CD4-positive, alpha-beta T cell treated with Interleukin-1 beta for 1 hour (primary cell): ENCODE measurements at regions not wholly inside any gene's neighbourhood (a gene's known extent, or its start where the extent isn't known, plus 50 kb on each side); places are given as distances from the start of the nearest gene placed in this dataset.
"Not testable (repeated sequence)": the region's sequence is repeated elsewhere in the genome, so short reads cannot be mapped to it uniquely, and the experiment has no call there.

Experiments
- DNase-seq, 2 donors: peaks; one replicate each; pipeline ENCODE4 v3.0.0-alpha.2; 2020 to 2022

DNA sequence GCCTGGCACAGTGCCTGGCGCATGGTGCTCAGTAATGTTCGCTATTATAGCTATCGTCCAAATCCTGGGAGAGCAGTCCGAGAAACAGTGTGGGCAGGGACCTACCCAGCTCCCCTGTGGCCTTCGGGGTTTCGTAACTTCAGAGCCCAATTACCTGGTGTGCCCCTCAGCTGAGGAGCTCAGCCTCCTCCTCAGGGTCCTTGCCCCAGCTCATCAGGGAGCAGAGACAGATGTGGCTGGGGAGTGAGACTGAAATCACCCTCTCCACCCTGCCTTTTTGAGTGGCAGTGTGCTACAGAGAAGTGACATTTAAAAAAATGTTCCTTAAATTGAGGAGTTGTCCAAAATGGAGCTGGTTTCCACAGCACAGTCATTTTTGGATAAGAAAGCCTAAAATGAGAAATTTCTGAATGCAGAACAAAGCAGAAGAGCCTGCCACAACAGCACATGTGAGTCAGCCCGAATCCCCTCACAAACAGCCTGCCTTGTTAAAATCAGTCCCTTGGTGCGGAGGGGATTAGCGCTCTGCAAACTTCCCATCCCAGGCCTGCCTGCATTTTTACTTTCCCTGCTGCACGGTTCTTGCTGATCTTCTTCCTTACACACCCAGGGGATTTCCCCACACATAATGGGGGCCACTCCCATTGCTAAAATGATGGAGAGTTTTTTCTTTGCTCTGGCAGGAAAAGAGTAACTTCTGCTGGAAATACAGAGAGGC is 78.1 kb upstream of the PITX1 start:
- no peak for DNase-seq

DNA sequence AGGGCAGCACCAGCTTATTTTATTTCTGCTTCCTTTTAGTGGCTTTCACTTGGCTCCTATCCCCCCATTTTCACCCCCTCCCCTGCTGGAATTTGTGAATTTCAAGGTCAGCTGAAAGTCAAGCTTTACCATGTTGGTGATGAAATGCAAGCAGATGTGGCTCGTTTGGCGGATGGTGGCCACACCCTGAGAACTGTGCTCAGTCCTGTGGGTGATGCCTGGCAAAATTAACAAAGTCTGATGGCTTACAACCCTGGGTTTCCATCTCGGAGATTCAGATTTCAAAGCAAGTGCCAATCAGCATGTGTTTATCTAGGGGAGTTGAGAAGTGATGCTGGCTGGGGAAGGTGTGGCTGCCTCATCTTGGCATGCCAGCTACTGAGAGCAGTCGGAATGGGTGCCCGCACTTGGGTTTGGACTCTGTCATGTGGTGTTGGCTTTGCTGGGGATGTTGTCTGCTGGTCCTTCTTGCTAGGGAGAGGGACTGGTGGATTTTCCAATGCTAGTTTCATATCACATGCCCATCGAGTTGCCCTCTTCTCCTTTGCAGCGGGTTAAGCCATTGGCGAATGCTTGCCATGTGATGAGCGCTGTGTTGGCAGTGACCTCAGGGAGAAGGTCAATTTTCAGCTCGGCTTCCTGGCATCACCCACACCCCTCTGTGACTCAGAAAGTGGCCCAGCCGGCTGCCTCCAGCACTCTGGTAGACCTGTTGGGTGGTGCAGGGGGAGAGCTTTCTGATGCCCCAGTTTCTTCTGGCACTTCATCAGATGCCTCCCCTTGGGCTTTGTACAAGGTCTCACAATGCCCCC is 77.0 kb upstream of the PITX1 start:
- peak in 1 of 2 donors; percentile 22 for DNase-seq

DNA sequence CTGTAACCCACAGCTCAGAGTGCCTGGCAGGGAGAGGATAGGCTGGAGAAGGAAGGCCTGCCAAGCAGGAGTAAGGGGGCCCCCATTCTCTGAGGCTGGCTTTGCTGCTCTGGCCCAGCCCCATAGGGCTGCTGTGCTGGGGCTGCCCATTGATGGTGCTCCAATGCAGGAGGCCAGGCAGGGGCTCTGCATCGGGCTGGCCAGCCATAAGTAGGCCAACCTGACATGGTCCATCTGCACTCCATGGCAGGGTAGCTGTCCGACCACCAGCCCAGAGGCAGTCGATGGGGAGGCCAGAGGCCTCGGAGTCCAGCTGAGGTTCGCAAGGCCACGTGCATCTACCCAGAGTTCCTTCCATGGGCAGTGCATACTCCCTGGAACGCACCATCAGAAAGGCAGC is 75.0 kb upstream of the PITX1 start:
- DNase-seq: no peak

DNA sequence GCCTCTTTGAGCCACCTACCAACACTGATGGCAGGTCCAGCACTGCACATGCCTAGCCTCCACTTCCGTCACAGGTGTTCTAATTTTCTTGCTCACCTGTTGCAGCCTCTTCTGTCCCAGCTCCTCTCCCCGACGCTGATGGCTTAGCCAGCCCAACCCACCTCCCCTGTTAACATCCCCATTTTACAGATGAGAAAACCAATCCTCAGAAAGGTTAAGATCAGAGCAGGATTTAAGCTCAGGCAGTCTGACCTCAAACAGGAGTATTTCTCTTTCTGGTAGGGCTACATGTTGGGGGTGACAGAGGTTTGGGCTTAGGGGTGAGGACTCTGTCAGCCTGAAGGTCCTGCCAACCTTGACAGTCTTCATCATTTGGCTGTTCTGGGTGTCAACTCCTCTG is 74.5 kb upstream of the PITX1 start:
- DNase-seq: no peak

DNA sequence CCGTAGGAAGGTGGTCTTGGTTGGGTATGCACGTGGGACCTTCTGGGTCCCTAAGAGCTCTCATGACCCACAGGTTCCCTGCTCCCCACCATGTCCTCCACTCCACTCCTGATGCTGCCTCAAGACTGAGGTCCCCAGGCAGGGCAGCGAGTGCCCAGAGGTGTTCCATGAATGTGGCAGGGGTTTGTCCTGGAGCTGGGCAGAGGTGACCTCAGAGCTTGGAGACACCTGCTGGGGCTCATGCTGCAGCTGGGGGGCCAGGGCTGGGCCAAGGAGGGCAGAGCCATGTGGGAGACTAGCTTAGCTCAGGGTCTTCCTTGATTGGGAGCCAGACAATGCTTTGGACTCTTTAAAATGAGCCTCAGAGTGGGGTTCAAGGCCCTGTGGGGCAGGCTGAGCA is 74.0 kb upstream of the PITX1 start:
- no peak for DNase-seq

DNA sequence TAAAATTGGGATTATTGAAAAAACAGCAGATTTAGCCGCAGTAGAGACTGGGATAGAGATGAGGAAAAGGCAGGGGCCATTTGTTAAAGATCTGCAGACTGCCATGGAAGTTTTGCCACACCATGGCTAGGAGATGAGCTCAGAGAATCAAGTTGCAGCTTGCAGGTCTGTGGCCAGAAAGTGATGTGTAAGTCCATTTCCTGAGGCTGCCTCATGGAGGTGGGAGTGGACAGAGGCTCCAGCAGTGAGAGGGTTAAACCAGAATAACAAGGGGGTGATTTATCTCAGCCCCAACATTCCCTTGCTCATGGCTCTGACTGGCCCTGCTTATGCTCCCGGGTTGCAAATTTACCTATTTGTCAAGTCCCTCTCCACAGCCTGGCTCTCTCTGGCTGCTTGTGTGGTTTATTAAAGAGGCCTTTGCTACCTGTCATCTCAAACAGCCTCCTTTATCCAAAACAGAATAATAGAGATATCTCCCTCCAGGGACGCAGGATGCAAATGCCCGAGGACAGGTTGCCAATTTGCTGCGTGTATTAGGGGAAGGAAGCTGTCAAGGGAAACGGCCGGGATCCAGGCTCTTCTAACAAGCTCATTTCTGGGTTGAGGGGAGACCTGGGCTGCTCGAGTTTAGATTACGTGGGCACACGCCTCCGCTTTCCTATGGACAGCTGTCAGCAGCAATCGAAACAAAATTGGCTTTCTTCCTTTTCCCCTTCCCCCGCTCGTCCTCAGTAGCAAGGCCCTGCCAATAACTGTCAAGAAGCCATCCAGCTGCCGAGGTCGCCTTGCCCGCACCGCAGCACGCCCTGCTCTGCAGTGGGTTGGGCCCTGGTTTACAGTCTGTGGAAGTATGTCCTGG is 72.8 kb upstream of the PITX1 start:
- no peak for DNase-seq

DNA sequence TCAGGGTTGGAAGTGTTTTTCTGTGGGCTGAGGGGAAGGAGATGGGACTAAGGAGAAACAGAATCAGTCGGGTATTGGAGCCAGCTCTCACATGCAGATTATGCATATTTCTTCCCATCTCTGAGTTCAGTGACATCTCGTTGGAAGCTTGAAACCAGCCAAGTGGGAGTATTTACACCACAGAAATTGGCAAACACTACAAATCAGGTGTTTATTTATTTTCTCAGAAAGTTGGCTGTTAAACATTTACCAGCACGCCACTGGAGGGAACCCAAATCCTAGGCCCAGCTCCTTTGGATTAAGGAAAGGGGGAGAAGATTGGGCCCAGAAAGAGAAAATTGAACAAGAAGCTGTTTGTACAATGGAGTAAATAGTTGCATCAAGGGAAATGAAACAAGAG is 72.1 kb upstream of the PITX1 start:
- no peak for DNase-seq

DNA sequence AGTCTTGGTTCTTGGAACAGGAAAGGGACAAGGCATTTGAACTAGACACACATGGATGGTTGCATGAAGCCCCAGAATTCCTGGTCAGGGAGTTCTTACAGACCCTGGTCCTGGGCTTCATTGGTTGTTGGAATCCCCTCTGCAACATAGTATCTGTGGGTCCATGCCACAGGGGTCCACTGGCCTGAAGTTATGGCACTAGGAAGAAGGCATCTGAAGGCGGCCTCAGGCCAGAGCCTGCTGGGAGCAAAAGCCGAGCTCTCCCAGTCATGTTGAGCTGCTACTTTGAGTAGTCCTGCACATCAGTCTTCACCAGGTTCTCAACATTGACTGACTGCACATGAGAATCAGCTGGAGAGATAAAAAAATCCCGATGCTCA is 71.1 kb upstream of the PITX1 start:
- no peak for DNase-seq

DNA sequence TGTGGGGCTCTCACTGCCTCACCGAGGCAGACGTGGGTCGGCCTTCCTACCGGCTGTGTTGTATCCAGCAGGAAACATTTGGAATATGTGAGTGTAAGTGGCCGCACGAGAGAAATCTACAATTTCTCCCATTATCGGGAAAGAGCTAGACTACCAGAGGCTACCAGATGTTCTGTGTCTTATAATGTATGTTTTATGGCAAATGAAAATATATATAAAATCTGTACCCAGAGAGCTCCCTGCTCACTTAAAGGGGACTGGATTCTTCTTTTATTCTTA is 69.5 kb upstream of the PITX1 start:
- no peak for DNase-seq

DNA sequence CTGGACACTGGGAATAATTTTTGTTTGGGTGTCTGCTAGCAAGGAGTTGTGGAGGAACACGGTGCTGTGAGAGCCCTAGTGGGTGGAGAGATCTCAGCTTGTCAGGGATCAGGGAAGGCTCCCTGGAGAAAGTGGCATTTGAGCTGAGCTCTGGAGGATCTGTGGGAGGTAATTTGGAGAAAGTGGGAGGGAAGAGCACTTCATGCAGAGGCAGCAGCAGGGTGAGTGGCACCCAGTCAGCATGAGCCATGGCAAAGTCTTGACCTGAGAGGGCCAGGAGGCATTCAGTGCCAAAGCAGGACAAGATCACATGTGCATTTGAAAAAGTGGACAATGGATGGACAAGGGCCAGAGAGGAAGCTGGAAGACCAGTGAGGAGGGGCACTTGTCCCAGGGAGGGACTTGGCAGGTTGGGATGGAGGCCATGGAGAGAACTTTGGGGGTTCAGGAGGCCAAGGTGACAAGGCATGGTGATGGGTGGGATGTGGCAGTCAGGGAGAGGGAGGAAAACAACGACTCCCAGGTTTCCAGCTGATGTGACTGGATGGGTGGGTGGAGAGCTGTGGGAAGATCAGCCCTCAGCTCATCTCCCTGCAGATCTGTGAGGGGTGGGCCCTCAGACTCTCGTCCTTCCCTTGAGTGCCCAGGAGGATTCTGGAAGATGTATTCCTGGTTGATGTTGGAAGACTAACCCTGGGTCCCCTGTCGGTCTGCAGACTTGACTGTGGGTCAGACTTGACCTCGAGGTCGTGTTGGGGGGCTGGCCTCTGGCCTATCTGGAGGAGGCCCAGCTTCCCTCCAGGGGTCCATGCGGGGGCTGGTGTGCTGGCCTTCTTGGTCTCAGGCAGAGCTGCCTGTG is 68.9 kb upstream of the PITX1 start:
- no peak for DNase-seq

DNA sequence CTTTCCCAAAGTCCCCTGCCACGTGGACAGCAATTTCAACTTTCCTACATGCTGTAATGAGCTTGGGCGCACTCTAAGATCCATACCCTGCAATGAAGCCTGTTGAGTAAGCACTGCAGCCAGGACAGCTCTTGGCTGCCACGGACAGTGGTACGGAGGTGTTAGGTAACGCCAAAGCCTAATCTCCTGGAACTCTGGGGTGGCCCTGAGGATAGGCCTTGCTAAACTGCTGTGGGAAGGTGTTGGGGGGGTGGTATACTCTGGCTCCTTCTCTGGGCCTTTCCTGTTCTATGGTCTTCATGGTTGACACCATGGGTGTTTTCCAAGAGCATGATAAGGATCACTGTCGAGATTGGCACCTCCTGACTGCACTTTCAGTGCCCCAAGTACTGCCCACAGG is 66.4 kb upstream of the PITX1 start:
- no peak for DNase-seq

DNA sequence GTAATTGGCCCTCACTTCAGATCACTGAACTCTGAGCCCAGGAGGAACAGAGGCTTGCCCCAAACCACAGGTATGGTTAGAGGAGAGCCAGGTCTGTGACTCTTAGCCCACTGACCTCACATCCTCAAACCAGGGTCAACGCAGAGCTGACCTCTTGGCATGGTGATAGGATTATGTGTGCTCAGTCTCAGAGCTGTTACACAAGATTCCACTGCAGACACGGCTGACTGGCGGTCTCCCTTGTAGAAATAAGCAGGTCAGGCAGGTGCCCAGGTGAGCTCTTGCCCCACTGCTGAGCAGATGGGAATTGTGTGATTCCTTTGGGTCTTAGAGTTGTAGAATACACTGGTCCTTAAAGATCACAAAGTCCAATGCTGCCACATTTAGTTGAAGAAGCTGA is 66.0 kb upstream of the PITX1 start:
- no peak for DNase-seq

DNA sequence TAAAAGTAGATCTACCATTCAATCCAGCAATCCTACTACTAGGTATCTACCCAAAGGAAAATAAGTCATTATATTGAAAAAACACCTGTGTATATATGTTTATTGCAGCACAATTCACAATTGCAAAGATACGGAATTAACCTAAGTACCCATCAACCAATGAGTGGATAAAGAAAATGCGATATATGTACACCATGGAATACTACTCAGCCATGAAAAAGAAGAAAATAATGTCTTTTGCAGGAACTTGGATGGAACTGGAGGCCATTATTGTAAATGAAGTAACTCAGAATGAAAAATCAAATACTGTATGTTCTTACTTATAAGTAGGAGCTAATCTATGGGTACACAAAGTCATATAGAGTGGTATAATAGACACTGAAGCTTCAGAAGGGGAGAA is 63.4 kb upstream of the PITX1 start:
- DNase-seq: no peak

DNA sequence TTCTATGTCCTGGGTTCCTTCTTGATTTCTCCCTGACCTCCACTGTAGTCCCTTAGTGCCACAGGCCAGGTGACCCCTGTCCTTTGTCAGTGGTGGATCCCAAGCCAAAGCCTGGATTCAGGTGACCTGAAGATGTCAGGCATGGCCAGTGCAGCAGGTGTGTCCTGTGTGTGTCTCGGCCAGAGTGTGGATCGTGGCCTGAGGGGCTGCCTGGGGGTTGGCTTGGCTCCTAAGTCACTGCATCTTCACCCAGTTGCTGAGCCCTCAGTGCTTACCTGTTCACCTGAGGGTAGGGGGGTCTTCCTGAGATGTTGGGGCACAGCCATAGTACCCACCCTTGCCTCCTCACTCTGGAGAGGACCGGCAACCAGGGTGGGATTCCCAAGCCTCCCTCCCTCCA is 61.8 kb upstream of the PITX1 start:
- DNase-seq: no peak

DNA sequence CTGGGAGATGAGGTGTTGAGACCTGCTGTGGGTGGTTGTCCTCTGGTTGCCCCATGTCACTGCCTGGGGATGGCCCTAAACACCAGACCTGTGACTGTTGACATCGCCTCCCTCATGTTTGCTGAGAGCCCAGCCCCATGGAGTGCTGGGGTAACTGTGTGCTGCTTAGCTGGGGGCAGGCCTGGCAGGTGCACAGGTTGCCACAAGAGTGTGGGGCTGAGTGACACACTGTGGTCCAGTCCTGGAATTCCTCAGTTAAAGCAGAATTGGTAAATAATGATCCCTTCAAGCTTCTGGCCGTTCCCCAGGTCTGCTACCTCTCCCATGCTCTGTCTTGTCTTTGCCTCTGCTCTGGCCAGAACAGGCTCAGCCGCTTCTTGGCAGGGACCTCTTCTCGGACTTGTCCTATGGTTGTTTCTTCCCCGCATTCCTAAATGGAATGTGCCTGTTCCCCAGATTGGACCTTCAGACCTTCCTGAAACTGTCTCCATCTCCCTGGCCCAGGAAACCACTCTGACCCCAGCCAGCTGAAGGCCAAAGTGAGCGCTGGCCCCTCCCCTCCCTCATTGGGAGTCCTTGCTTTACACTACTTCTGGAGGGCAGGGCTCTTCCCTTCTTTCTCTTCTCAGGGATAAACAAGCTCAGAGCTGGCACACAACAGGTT is 61.2 kb upstream of the PITX1 start:
- DNase-seq: no peak

DNA sequence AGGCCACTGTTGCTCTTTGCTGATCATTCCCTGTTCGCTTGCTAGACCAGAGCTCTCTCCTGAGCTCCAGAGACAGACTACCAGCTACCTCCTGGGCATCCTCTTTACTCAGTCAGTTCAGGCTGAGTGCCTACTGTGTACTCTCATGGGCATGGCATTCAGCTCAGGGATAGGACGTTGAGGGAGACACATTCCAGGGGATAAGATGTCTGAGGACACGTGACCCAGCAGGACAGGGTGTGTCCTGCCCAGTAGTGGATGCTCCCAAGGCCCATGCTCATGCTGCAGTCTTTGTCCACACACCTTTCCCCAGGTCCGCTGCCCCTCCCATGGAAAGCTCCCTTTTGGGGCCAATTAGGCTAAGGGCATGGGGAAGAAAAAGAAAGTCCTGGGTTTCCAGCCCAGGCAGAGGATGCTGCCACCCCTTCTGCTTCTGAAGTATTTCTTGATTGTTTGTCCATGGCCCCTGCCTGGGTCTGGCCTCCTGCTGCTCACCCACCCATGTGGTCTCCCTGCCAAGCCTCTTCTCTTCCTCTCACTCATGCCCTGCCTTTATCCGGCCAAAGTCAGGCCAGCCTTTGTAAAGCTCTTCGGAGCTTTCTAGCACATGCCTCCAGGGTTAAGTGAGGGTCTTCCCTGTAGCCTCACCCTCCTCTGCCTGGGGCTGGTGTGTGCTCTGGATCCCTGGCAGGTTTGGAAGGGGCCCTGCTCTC is 60.5 kb upstream of the PITX1 start:
- no peak for DNase-seq

DNA sequence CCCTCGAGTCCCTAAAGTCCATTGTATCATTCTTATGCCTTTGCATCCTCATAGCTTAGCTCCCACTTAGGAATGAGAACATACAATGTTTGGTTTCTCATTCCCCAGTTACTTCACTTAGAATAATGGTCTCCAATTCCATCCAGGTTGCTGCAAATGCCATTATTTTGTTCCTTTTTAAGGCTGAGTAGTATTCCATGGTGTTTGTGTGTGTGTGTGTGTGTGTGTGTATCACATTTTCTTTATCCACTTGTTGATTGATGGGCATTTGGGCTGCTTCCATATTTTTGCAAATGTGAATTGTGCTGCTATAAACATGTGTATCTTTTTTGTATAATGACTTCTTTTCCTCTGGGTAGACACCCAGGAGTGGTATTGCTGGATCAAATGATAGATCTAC is 59.5 kb upstream of the PITX1 start:
- not testable (repeated sequence) for DNase-seq

DNA sequence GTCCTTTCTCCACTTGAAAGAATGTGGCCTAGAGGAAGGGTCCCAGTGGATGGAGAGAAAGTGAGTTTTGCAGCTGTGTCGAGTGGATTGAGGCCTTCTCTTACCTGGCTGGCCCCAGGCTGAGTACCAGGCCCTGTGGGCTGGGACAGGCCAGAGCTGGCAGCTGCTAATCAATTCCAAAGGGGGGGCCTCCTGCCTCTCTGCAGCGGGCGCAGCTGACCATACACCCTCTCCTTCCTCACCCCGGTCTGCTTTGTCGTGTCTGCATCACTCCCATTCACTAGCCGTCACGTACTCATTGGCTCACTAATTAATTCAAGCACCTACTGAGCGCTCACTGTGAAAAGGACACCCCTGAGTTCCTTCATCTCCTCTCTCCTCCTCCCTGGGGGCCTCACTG is 58.4 kb upstream of the PITX1 start:
- DNase-seq: no peak

DNA sequence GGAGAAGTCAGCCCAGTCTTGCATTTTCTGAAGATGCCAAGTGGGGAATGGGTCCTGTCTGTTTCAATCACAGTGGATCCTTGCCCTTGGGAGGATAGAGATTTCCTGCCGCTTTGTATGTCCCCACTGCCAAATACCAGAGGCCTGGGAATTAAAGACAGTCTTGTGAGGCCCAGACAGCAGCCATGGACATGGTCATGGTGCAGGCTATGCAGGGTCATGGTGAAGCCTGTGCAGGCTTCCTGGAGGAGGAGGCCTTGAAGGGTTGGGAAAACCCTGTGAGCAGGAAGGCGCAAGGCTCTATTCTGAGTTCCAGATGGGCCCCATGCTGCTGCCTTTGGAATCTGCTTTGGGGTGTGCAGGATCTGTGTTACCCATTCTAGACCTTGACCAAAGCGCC is 57.3 kb upstream of the PITX1 start:
- no peak for DNase-seq

DNA sequence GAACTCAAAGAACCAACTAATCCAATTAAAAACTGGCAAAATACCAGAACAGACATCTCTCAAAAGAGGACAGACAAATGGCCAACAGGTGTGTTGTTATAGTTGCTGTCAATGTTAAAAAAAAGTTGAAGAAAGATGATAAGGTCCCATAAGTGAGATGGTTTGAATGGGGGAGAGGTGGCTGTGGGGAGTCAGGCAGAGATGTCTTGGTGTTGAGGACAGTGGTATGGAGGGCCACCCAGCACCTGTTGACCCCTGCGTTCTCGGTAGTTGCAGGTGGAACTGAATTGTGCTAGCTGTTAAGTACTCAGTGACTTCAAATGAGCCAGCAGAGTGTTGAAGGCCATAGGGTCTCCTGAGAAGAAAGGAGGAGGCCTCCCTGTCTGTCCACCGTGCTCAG is 55.9 kb upstream of the PITX1 start:
- DNase-seq: no peak

DNA sequence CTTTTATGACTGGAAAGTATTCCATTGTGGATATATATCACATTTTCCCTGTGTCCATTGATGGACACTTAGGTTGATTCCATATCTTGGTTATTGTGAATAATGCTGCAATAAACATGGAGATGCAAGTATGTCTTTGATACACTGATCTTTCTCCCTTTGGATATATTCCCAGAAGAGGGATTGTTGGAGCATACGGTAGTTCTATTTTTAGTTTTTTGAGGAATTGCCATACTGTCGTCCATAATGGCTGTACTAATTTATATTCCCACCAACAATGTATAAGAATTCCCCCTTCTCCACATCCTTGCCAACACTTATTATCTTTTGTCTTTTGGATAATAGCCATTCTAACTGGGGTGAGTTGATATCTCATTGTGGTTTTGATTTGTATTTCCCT is 54.9 kb upstream of the PITX1 start:
- DNase-seq: no peak

DNA sequence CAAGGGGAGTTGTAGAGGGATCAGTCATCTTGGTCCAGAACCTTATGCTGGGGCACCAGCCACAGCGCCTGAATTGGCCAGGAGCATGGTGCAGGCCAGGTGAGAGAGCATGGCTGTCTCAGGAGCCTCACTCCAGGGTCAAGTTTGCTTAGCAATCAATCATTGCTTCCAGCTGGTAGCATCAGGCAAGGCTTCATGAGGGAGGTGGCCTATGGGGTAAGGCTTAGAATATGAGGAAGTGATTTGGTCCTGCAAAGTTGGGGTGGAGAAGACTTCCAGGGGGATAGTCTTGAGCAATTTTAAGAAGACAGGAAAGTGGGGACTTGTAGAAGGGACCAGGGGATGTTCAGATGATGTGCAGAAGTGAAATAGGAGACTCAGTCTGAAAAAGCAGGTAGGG is 53.9 kb upstream of the PITX1 start:
- no peak for DNase-seq
